ENCODE measurements at regions not wholly inside any gene's neighbourhood (a gene's known extent, or its start where the extent isn't known, plus 50 kb on each side); places are given as distances from the start of the nearest gene placed in this dataset.

DNA sequence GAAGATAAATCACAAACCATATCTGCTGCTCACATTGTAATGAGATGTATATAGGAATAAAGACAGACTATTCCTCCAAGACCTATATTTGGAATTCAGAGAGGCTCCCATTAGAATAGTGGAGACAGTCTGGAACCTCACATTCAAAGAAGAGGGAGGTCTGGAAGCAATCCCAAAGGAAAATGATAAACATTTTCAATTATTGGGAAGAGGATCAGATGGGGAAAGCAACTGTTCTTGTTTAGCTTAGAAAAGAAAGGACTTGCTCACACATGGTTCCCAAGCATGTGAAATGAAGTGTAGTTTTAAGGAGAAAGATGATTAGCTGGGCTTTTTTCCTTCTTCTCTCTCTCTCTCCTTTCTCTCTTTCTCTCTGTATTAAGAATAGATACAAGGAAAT is 193.0 kb upstream of the LMNTD1 start:
- TF ChIP-seq POLR2A (IDR thresholded peaks at IDR 0.05), result no peak
- TF ChIP-seq, protein P1, sequence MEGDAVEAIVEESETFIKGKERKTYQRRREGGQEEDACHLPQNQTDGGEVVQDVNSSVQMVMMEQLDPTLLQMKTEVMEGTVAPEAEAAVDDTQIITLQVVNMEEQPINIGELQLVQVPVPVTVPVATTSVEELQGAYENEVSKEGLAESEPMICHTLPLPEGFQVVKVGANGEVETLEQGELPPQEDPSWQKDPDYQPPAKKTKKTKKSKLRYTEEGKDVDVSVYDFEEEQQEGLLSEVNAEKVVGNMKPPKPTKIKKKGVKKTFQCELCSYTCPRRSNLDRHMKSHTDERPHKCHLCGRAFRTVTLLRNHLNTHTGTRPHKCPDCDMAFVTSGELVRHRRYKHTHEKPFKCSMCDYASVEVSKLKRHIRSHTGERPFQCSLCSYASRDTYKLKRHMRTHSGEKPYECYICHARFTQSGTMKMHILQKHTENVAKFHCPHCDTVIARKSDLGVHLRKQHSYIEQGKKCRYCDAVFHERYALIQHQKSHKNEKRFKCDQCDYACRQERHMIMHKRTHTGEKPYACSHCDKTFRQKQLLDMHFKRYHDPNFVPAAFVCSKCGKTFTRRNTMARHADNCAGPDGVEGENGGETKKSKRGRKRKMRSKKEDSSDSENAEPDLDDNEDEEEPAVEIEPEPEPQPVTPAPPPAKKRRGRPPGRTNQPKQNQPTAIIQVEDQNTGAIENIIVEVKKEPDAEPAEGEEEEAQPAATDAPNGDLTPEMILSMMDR (IDR thresholded peaks at IDR 0.05), result no peak
- intact Hi-C loops (cut with DNase I), result no loop called here

DNA sequence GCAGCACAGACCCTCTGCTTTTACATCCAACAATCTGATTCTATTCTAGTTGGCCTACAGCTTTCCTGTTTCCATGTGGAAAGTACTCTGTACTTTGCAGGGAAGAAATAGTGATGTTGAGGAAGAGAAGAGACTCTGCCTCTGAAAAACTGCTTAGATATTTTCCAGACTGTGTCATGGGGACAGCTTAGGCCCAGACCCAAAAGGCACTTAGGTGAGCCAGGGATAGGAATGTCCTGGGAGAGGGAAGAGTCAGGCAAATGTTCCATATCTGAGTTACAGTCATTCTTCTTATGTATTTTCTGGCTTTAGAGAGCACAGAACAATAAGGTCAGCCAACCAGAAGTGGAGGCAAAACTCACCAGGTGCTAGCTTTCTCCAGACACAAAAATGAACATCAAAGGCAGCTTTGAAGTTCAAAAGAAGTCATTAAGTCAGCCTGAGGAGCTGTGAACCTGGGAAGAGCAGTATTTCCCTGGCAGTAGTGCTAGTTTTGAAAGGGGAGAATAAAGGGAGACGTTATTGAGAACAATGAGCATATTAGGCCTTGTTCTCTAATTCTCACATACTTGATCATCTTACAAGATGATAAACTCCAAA is 199.7 kb upstream of the LMNTD1 start:
- TF ChIP-seq, protein P1 (IDR thresholded peaks at IDR 0.05), result no peak
- no peak for ATAC-seq
- intact Hi-C loops (cut with DNase I), result no loop called here
- no peaks in the 10 kb centered on the region for H3K27me3 ChIP-seq
- H3K27ac ChIP-seq, result no peak overlapping the region
- H3K36me3 ChIP-seq, result no peaks in the 10 kb centered on the region
- WGBS, 4 donors, result 56 to 73% (median 66%) methylated on average over 1 of the region's 1 CpG
- no peak for DNase-seq
- H3K4me1 ChIP-seq, result no peaks in the 10 kb centered on the region
- no peak overlapping the region for H3K4me3 ChIP-seq
- H3K9me3 ChIP-seq, result peaks cover 0 to 2% (median 0%) of the 10 kb centered on the region in 12 donors

More for the DNA sequence above, 193.0 kb upstream of the LMNTD1 start:
- ATAC-seq (no peak), DNase-seq (no peak)
- H3K27me3 ChIP-seq, result no peaks in the 10 kb centered on the region
- no peaks in the 10 kb centered on the region for H3K4me1 ChIP-seq
- H3K9me3 ChIP-seq, result no peaks in the 10 kb centered on the region
- no peak overlapping the region for H3K4me3 ChIP-seq
- H3K27ac ChIP-seq, result no peak overlapping the region
- H3K36me3 ChIP-seq, result no peaks in the 10 kb centered on the region

DNA sequence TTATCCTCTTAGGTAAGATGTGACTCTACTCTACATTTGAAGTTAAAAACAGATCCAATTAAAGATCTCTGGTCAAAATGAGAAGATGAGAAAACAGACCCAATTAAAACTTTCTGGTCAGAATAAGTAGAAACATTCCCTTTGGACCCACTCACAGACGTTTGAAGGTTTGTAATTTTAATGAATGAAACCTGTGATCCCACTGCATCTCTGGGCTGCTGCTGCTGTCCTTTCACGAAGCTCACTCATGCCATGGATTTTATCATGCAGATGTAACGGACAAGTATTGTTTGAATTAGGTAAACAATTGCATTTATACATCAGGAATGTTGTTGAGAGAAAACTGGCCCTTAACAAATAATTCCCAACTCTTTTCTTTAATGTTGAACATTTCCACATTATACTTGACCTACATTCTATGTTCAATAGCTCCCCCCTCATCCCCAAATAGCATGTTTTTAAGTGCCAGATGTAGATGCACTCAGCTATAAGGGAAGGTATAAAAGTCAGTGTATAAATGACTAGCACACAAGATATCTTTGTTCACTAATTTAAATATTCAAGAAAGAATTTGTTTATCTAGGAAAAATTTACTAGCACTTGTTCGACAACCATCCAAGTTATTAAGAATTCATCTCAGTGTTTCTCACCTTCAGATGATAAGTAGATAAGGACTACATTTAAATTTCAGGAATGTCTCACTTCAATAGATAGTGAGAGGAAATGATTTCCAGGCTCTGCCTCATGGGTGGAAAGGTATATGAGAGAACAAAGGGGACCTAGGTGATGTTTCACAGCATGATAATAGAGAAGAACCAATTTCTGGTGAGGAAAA is 202.3 kb upstream of the LMNTD1 start:
- H3K36me3 ChIP-seq, result no peaks in the 10 kb centered on the region
- TF ChIP-seq POLR2A (IDR thresholded peaks at IDR 0.05), result no peak
- TF ChIP-seq, protein P1 (IDR thresholded peaks at IDR 0.05), result no peak
- no peak overlapping the region for H3K27ac ChIP-seq
- DNase-seq, result no peak
- WGBS, 4 donors, result 62 to 70% (median 64%) methylated on average over 4 of the region's 4 CpGs
- peaks cover 0 to 3% (median 0%) of the 10 kb centered on the region in 12 donors for H3K9me3 ChIP-seq
- no peaks in the 10 kb centered on the region for H3K27me3 ChIP-seq
- ATAC-seq, result no peak
- no peak overlapping the region for H3K4me3 ChIP-seq
- intact Hi-C loops (cut with DNase I), result no loop called here
- no peaks in the 10 kb centered on the region for H3K4me1 ChIP-seq

DNA sequence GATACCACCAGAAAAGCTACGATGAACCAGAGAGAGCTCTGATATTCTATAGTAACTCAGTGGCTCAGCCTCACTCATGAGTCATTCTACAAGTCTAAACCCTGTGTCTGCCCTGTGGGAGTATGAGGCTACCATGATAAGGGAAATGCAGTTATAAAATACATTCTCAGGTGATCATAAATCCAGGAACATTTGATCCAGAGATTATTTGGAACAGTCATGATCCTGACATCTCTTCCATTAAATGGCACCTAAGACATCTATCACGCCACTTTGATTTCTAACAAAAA is 202.6 kb upstream of the RASSF8 start:
- TF ChIP-seq, protein P1 (IDR thresholded peaks at IDR 0.05), result no peak
- Histone ChIP-seq H3K27ac (no peak overlapping the region), H3K4me1 (no peaks in the 10 kb centered on the region), H3K36me3 (no peaks in the 10 kb centered on the region), H3K9me3 (peaks cover 0 to 3% (median 0%) of the 10 kb centered on the region in 12 donors), H3K4me3 (no peak overlapping the region), H3K27me3 (no peaks in the 10 kb centered on the region)
- DNase-seq (no peak), ATAC-seq (no peak)
- intact Hi-C loops (cut with DNase I), result no loop called here
- 61 to 64% (median 64%) methylated on average over 2 of the region's 2 CpGs for WGBS, 4 donors

Data from heart left ventricle (tissue), 16 donors.